ENCODE measurements at regions not wholly inside any gene's neighbourhood (a gene's known extent, or its start where the extent isn't known, plus 50 kb on each side); places are given as distances from the start of the nearest gene placed in this dataset.

DNA sequence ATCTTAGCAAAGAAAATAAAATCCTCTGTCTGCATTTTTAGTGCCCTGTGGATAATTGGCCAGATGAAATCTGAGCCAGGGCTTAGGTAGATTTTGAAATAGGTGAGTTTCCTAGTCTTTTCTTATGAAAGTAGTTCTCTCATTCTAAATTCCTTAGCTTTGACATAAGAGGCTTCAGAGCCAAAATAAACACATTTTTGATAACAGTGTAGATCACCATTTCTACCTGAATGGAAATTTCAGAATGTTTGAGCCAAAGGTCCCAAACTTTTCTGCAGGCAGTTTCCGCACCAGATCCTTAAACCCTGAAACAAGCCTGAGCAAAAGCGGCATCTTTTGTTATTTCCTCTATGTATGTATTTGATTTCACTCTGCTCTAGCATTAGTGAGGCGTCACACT lies 551.2 kb downstream of the EFNB2 start:
- TF ChIP-seq, protein P1, sequence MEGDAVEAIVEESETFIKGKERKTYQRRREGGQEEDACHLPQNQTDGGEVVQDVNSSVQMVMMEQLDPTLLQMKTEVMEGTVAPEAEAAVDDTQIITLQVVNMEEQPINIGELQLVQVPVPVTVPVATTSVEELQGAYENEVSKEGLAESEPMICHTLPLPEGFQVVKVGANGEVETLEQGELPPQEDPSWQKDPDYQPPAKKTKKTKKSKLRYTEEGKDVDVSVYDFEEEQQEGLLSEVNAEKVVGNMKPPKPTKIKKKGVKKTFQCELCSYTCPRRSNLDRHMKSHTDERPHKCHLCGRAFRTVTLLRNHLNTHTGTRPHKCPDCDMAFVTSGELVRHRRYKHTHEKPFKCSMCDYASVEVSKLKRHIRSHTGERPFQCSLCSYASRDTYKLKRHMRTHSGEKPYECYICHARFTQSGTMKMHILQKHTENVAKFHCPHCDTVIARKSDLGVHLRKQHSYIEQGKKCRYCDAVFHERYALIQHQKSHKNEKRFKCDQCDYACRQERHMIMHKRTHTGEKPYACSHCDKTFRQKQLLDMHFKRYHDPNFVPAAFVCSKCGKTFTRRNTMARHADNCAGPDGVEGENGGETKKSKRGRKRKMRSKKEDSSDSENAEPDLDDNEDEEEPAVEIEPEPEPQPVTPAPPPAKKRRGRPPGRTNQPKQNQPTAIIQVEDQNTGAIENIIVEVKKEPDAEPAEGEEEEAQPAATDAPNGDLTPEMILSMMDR (conservative IDR thresholded peaks at IDR 0.05; ENCODE audit: low read depth, low read length), result no peak
- no peak for TF ChIP-seq EZH2 (IDR thresholded peaks at IDR 0.05; ENCODE audit: low read length, unreplicated experiment)
